ENCODE measurements at regions not wholly inside any gene's neighbourhood (a gene's known extent, or its start where the extent isn't known, plus 50 kb on each side); places are given as distances from the start of the nearest gene placed in this dataset.

DNA sequence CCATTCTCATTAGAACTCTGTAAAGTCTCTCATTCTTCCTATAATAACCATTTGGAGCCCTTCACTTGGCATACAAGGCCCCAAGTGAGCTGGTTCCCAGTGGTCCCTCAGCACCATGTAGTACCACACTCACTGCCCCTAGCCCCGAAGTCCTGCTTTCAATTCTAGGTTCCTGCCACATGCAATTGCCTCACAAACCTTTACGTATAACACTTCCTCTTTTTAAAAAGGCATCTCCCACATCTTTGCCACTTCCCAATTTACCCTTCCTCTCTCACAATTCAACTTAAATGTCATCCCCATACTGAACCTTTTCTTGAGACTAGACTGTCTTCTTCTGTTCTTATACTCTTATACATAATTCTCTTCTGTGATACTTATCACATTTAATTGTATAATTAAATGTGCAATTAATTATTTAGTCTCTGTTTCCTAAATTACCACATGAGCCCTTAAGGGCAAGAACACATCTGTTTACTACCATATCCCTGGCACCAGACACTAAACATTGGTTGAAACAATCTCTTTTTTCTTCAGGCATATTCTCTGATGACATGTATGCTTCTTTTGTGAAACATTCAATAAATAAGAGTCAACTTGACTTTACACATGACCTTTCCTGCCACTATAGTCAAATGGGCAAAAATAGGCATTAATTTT, 304.0 kb downstream of the SPRY2 start:
- Histone ChIP-seq H3K9me2 (replicated peaks; ENCODE audit: insufficient read depth, low read length) (no peaks in the 10 kb centered on the region; the same call in 1 of the 2 replicates), H3K4me3 (ENCODE audit: insufficient read depth, low read length, poor library complexity, severe bottlenecking) (no peak overlapping the region), H3K4me2 (ENCODE audit: low read depth, low read length, poor library complexity, severe bottlenecking) (no peak overlapping the region), H3K9me3 (ENCODE audit: insufficient read depth, low read length) (no peaks in the 10 kb centered on the region), H3K9ac (ENCODE audit: low read length) (no peak overlapping the region), H3K79me2 (ENCODE audit: insufficient read depth, low read length) (no peaks in the 10 kb centered on the region), H3K27ac (ENCODE audit: low read depth, low read length) (no peak overlapping the region), H3F3A (ENCODE audit: insufficient read depth) (no peaks in the 10 kb centered on the region), H4K20me1 (ENCODE audit: low read depth, low read length) (no peaks in the 10 kb centered on the region), H2AFZ (ENCODE audit: low read depth, low read length, severe bottlenecking) (no peak overlapping the region), H3K27me3 (ENCODE audit: low read length) (no peaks in the 10 kb centered on the region), H3K36me3 (ENCODE audit: low read length) (no peaks in the 10 kb centered on the region)
- TF ChIP-seq, protein P1, sequence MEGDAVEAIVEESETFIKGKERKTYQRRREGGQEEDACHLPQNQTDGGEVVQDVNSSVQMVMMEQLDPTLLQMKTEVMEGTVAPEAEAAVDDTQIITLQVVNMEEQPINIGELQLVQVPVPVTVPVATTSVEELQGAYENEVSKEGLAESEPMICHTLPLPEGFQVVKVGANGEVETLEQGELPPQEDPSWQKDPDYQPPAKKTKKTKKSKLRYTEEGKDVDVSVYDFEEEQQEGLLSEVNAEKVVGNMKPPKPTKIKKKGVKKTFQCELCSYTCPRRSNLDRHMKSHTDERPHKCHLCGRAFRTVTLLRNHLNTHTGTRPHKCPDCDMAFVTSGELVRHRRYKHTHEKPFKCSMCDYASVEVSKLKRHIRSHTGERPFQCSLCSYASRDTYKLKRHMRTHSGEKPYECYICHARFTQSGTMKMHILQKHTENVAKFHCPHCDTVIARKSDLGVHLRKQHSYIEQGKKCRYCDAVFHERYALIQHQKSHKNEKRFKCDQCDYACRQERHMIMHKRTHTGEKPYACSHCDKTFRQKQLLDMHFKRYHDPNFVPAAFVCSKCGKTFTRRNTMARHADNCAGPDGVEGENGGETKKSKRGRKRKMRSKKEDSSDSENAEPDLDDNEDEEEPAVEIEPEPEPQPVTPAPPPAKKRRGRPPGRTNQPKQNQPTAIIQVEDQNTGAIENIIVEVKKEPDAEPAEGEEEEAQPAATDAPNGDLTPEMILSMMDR (IDR thresholded peaks at IDR 0.05; ENCODE audit: insufficient read depth, low read length, poor library complexity, severe bottlenecking) = no peak
- TF ChIP-seq EZH2phosphoT487 (conservative IDR thresholded peaks at IDR 0.05; ENCODE audit: low read length) = no peak

DNA sequence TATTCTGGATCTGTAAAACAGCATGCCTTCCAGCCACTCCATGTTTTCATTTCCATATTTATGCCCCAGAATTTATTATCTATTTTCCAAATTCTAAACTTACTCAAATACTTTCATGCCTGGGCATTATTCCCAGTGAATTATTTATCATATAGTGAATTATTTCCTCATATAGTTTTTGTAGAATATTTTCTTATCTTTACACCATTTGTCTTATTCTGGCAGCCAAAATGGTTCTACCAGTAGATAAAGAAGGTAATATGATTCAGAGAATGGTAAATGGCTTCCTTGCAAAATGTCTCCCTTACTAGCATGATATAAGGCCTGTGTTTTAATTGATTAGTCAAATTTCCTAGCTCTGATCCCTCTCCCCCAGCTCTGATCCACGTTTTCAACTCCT, 305.8 kb downstream of the SPRY2 start:
- Histone ChIP-seq H3F3A (ENCODE audit: insufficient read depth) (no peaks in the 10 kb centered on the region), H3K79me2 (ENCODE audit: insufficient read depth, low read length) (no peaks in the 10 kb centered on the region), H3K9me3 (ENCODE audit: insufficient read depth, low read length) (no peaks in the 10 kb centered on the region), H4K20me1 (ENCODE audit: low read depth, low read length) (no peaks in the 10 kb centered on the region), H3K4me3 (ENCODE audit: insufficient read depth, low read length, poor library complexity, severe bottlenecking) (no peak overlapping the region), H3K36me3 (ENCODE audit: low read length) (no peaks in the 10 kb centered on the region), H3K4me2 (ENCODE audit: low read depth, low read length, poor library complexity, severe bottlenecking) (no peak overlapping the region), H3K9ac (ENCODE audit: low read length) (no peak overlapping the region), H2AFZ (ENCODE audit: low read depth, low read length, severe bottlenecking) (no peak overlapping the region), H3K9me2 (replicated peaks; ENCODE audit: insufficient read depth, low read length) (no peaks in the 10 kb centered on the region), H3K27ac (ENCODE audit: low read depth, low read length) (no peak overlapping the region), H3K27me3 (ENCODE audit: low read length) (no peaks in the 10 kb centered on the region)
- TF ChIP-seq, protein P1 (IDR thresholded peaks at IDR 0.05; ENCODE audit: insufficient read depth, low read length, poor library complexity, severe bottlenecking) = no peak
- TF ChIP-seq EZH2phosphoT487 (conservative IDR thresholded peaks at IDR 0.05; ENCODE audit: low read length) = no peak

DNA sequence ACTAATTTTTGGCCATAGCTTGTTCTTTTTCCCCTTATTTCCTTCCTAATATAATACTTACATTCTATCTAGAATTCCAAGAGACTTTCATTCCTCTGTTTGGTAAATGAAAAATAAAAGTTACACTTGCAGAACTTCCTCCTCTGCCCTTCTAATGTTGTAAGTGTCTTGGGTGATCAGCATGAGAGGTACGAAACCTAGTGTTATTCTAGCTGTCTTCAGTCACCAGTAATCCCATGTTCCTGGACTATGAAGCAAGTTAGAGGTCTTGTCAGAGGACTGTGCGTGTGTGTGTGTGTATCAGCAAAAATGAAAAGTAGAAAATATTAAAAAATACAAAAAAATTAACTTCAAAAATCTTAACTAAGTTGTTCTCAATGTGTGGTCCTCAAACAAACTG, 307.0 kb downstream of the SPRY2 start:
- H3K9me3 ChIP-seq (ENCODE audit: insufficient read depth, low read length) = no peaks in the 10 kb centered on the region
- H3K4me3 ChIP-seq (ENCODE audit: insufficient read depth, low read length, poor library complexity, severe bottlenecking) = no peak overlapping the region
- TF ChIP-seq, protein P1 (IDR thresholded peaks at IDR 0.05; ENCODE audit: insufficient read depth, low read length, poor library complexity, severe bottlenecking) = no peak
- TF ChIP-seq EZH2phosphoT487 (conservative IDR thresholded peaks at IDR 0.05; ENCODE audit: low read length) = no peak
- H3K9ac ChIP-seq (ENCODE audit: low read length) = no peak overlapping the region
- no peaks in the 10 kb centered on the region for H3K9me2 ChIP-seq (replicated peaks; ENCODE audit: insufficient read depth, low read length)
- H2AFZ ChIP-seq (ENCODE audit: low read depth, low read length, severe bottlenecking) = no peak overlapping the region
- no peak overlapping the region for H3K27ac ChIP-seq (ENCODE audit: low read depth, low read length)
- no peaks in the 10 kb centered on the region for H3K27me3 ChIP-seq (ENCODE audit: low read length)
- no peaks in the 10 kb centered on the region for H4K20me1 ChIP-seq (ENCODE audit: low read depth, low read length)
- no peaks in the 10 kb centered on the region for H3K79me2 ChIP-seq (ENCODE audit: insufficient read depth, low read length)
- H3F3A ChIP-seq (ENCODE audit: insufficient read depth) = no peaks in the 10 kb centered on the region
- no peak overlapping the region for H3K4me2 ChIP-seq (ENCODE audit: low read depth, low read length, poor library complexity, severe bottlenecking)
- no peaks in the 10 kb centered on the region for H3K36me3 ChIP-seq (ENCODE audit: low read length)

Measured in SU-DHL-6 (cell line).